ENCODE measurements at regions not wholly inside any gene's neighbourhood (a gene's known extent, or its start where the extent isn't known, plus 50 kb on each side); places are given as distances from the start of the nearest gene placed in this dataset.

- TF ChIP-seq CTCF (IDR thresholded peaks at IDR 0.05; ENCODE audit: insufficient read depth, low read length) (no peak), POLR2AphosphoS5 (IDR thresholded peaks at IDR 0.05; ENCODE audit: low read depth) (no peak), GABPA (IDR thresholded peaks at IDR 0.05; ENCODE audit: low read depth) (no peak), REST (IDR thresholded peaks at IDR 0.05; ENCODE audit: insufficient replicate concordance, low read depth) (no peak), SPI1 (IDR thresholded peaks at IDR 0.05; ENCODE audit: borderline replicate concordance, low read depth) (no peak)
Measured at GRCh38 chr12:126558219-126558618, 1493.0 kb downstream of the AACS start.

All from HL-60 (cell line).